WTC11 (cell line): ENCODE measurements at regions not wholly inside any gene's neighbourhood (a gene's known extent, or its start where the extent isn't known, plus 50 kb on each side); places are given as distances from the start of the nearest gene placed in this dataset.

Experiments used
- ATAC-seq: fragments of 200-7000 bp; cut with Tn5 transposase; 2 replicates; pipeline ENCODE4 v1.10.0; 2021; ENCODE audit warnings: mild to moderate bottlenecking, moderate library complexity
- CTCF ChIA-PET: fragments of 300-600 bp; sonication (Branson Sonifier 250); formaldehyde crosslinking; loops from one replicate; lab custom pipeline; 2021; ENCODE audit warnings: antibody characterized with exemption; lab: Charles Lee
- POLR2A ChIA-PET: fragments of 350-600 bp; sonication (Branson Sonifier 250); formaldehyde crosslinking; loops from one replicate; lab custom pipeline; 2021; ENCODE audit warnings: antibody characterized with exemption; lab: Charles Lee
- DNase-seq: peaks from one replicate; pipeline ENCODE4 v3.0.0; 2021; ENCODE audit warnings: low spot score
- H3K27ac Mint-ChIP-seq: 2 replicates; pipeline ENCODE4 v1.8.0; 2021; ENCODE audit warnings: mixed read lengths
- H3K27me3 Mint-ChIP-seq: 2 replicates; pipeline ENCODE4 v1.8.0; 2021; ENCODE audit warnings: low read depth, mild to moderate bottlenecking, moderate library complexity, mixed read lengths
- H3K36me3 Mint-ChIP-seq: 2 replicates; pipeline ENCODE4 v1.8.0; 2021; ENCODE audit warnings: mixed read lengths
- H3K4me1 Mint-ChIP-seq: 2 replicates; pipeline ENCODE4 v1.8.0; 2022; ENCODE audit warnings: mixed read lengths
- H3K4me3 Mint-ChIP-seq: 2 replicates; pipeline ENCODE4 v1.8.0; 2021; ENCODE audit warnings: mild to moderate bottlenecking, moderate library complexity, mixed read lengths
- H3K9me3 Mint-ChIP-seq: 2 replicates; pipeline ENCODE4 v1.8.0; 2021; ENCODE audit warnings: mixed read lengths
- ELF4 ChIP-seq: sonication (generic); formaldehyde crosslinking; IDR thresholded peaks from 2 replicates; pipeline ENCODE4 v1.8.1; 2022; ENCODE audit warnings: low read depth, mild to moderate bottlenecking, moderate library complexity, missing genetic modification reagents
- FOXP1 ChIP-seq: sonication (generic); formaldehyde crosslinking; IDR thresholded peaks from 2 replicates; pipeline ENCODE4 v1.8.0; 2022; ENCODE audit warnings: missing genetic modification reagents, mild to moderate bottlenecking, moderate library complexity, borderline replicate concordance
- FOXP4 ChIP-seq: sonication (generic); formaldehyde crosslinking; IDR thresholded peaks from 2 replicates; pipeline ENCODE4 v1.8.0; 2022; ENCODE audit warnings: mild to moderate bottlenecking, missing genetic modification reagents
- GABPB1 ChIP-seq: sonication (generic); formaldehyde crosslinking; IDR thresholded peaks from 2 replicates; pipeline ENCODE4 v1.8.1; 2023; ENCODE audit warnings: mild to moderate bottlenecking, missing genetic modification reagents
- IRF2 ChIP-seq: sonication (generic); formaldehyde crosslinking; IDR thresholded peaks from 2 replicates; pipeline ENCODE4 v1.8.0; 2022; ENCODE audit warnings: low read depth, missing genetic modification reagents, borderline replicate concordance
- MLX ChIP-seq: sonication (generic); formaldehyde crosslinking; IDR thresholded peaks from 2 replicates; pipeline ENCODE4 v1.8.1; 2023; ENCODE audit warnings: mild to moderate bottlenecking, missing genetic modification reagents, moderate library complexity
- RELA ChIP-seq: sonication (generic); formaldehyde crosslinking; IDR thresholded peaks from 2 replicates; pipeline ENCODE4 v1.8.1; 2022; ENCODE audit warnings: missing genetic modification reagents, mild to moderate bottlenecking, borderline replicate concordance
- RORB ChIP-seq: fragments of 250-450 bp; sonication (Bioruptor Pico); IDR thresholded peaks from 2 replicates; pipeline ENCODE4 v1.9.0; 2021; ENCODE audit warnings: mild to moderate bottlenecking
- SMAD4 ChIP-seq: sonication (generic); formaldehyde crosslinking; IDR thresholded peaks from 2 replicates; pipeline ENCODE4 v1.8.0; 2022; ENCODE audit warnings: mild to moderate bottlenecking, missing genetic modification reagents
- TEAD1 ChIP-seq: sonication (generic); formaldehyde crosslinking; IDR thresholded peaks from 2 replicates; pipeline ENCODE4 v1.8.0; 2022; ENCODE audit warnings: mild to moderate bottlenecking, missing genetic modification reagents
- TP53 ChIP-seq: sonication (generic); formaldehyde crosslinking; IDR thresholded peaks from 2 replicates; pipeline ENCODE4 v1.8.1; 2023; ENCODE audit warnings: mild to moderate bottlenecking, missing genetic modification reagents
- ZNF219 ChIP-seq: sonication (generic); formaldehyde crosslinking; IDR thresholded peaks from 2 replicates; pipeline ENCODE4 v1.8.0; 2023; ENCODE audit warnings: missing genetic modification reagents, mild to moderate bottlenecking, borderline replicate concordance
- ZNF317 ChIP-seq: sonication (generic); formaldehyde crosslinking; IDR thresholded peaks from 2 replicates; pipeline ENCODE4 v1.8.1; 2023; ENCODE audit warnings: low read depth, mild to moderate bottlenecking, moderate library complexity, missing genetic modification reagents, borderline replicate concordance
- ZNF396 ChIP-seq: fragments of 250-450 bp; sonication (Bioruptor Pico); IDR thresholded peaks from 2 replicates; pipeline ENCODE4 v1.8.0; 2021; ENCODE audit warnings: mild to moderate bottlenecking, moderate library complexity, borderline replicate concordance
- ZNF425 ChIP-seq: fragments of 250-450 bp; sonication (Bioruptor Pico); conservative IDR thresholded peaks from 2 replicates; pipeline ENCODE4 v1.9.0; 2021; ENCODE audit warnings: mild to moderate bottlenecking
- ZNF671 ChIP-seq: fragments of 250-450 bp; sonication (Bioruptor Pico); IDR thresholded peaks from 2 replicates; pipeline ENCODE4 v1.8.0; 2021; ENCODE audit warnings: mild to moderate bottlenecking
- TF ChIP-seq, protein P1 (sequence below): sonication (generic); formaldehyde crosslinking; IDR thresholded peaks from 2 replicates; pipeline ENCODE4 v1.8.1; 2023; ENCODE audit warnings: mild to moderate bottlenecking, missing genetic modification reagents, moderate library complexity
- TF ChIP-seq, protein P2 (sequence below): fragments of 250-450 bp; sonication (Bioruptor Pico); IDR thresholded peaks from 2 replicates; pipeline ENCODE4 v1.9.0; 2021; ENCODE audit warnings: mild to moderate bottlenecking
- TF ChIP-seq, protein P3 (sequence below): sonication (generic); formaldehyde crosslinking; IDR thresholded peaks from 2 replicates; pipeline ENCODE4 v1.8.1; 2023; ENCODE audit warnings: mild to moderate bottlenecking, moderate library complexity, missing genetic modification reagents
- TF ChIP-seq, protein P4 (sequence below): sonication (generic); formaldehyde crosslinking; IDR thresholded peaks from 2 replicates; pipeline ENCODE4 v1.8.0; 2023; ENCODE audit warnings: missing genetic modification reagents

DNA sequence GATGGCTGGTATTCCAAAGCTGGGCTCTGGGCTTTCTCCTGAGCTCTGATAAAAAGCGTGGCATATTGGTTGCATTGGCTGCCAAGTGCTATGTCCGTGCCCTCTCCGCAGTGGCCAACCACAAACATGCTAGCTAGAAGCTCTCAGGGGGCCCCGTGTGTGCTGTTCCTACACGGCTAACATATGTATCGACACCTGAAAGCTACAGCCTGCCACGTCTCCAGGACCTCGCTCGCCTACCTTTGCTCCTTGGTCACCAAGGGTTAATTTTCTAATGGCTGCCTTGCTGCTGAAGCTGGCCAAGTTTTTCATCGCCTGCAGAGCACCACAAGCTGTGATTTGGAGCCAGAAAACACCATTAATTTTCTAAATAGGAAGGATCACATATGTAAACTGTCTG lies 888.4 kb downstream of the BCL11A start:
- DNase-seq (no peak), ATAC-seq (peak; percentile 22; the same call in 1 of the 2 replicates)
- H3K4me3 Mint-ChIP-seq: no peak overlapping the region
- H3K9me3 Mint-ChIP-seq: no peaks in the 10 kb centered on the region
- TF ChIP-seq ZNF317 (CRISPR knock-in tag) (no peak), GABPB1 (CRISPR knock-in tag) (no peak), FOXP1 (CRISPR knock-in tag) (no peak), IRF2 (CRISPR knock-in tag) (no peak), RELA (no peak), ZNF219 (CRISPR knock-in tag) (no peak), TEAD1 (CRISPR knock-in tag) (no peak)
- TF ChIP-seq, protein P1, sequence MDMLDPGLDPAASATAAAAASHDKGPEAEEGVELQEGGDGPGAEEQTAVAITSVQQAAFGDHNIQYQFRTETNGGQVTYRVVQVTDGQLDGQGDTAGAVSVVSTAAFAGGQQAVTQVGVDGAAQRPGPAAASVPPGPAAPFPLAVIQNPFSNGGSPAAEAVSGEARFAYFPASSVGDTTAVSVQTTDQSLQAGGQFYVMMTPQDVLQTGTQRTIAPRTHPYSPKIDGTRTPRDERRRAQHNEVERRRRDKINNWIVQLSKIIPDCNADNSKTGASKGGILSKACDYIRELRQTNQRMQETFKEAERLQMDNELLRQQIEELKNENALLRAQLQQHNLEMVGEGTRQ (CRISPR knock-in tag): no peak
- TF ChIP-seq, protein P2, sequence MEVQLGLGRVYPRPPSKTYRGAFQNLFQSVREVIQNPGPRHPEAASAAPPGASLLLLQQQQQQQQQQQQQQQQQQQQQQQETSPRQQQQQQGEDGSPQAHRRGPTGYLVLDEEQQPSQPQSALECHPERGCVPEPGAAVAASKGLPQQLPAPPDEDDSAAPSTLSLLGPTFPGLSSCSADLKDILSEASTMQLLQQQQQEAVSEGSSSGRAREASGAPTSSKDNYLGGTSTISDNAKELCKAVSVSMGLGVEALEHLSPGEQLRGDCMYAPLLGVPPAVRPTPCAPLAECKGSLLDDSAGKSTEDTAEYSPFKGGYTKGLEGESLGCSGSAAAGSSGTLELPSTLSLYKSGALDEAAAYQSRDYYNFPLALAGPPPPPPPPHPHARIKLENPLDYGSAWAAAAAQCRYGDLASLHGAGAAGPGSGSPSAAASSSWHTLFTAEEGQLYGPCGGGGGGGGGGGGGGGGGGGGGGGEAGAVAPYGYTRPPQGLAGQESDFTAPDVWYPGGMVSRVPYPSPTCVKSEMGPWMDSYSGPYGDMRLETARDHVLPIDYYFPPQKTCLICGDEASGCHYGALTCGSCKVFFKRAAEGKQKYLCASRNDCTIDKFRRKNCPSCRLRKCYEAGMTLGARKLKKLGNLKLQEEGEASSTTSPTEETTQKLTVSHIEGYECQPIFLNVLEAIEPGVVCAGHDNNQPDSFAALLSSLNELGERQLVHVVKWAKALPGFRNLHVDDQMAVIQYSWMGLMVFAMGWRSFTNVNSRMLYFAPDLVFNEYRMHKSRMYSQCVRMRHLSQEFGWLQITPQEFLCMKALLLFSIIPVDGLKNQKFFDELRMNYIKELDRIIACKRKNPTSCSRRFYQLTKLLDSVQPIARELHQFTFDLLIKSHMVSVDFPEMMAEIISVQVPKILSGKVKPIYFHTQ (CRISPR knock-in tag): no peak
- no peaks in the 10 kb centered on the region for H3K36me3 Mint-ChIP-seq
- no peak overlapping the region for H3K27ac Mint-ChIP-seq
- peaks cover 39% of the 10 kb centered on the region for H3K4me1 Mint-ChIP-seq
- H3K27me3 Mint-ChIP-seq: no peaks in the 10 kb centered on the region
- ChIA-PET POLR2A (no interaction called here), CTCF (no interaction called here)

DNA sequence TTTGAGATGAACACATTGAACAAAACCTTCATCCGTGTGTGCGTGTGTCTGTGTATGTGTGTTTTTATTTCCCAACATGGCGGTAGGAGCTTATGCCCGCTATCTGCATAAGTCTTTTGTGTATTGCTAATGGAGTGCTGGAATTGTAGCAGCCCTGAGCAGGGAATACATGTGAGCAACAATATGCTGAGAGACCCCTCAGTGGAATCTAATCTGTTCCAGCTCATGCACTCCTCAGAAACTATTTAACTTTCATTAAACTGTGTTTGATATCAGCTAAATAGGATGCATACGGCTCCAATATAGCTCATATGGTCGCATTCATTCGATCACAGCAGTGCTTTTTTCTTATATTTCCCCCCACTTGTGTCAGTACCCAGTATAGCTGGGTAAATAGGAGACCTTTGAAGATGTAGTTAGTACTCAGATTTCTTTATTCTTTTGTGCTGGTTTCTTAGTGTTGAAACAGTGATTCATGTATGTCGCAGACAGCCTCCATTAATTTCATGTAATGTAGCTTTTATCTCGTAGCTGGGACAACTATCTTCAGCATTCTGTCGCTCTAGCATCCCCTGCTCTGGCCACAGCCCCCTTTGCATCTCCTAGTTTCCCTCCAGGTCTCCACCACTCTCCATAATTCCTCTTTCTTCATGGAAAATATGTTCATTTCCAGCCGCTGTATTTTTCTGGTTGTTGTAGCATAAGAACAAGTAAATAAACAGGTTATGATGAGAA lies 891.2 kb downstream of the BCL11A start:
- no peak overlapping the region for H3K4me3 Mint-ChIP-seq
- ATAC-seq: no peak
- no peaks in the 10 kb centered on the region for H3K9me3 Mint-ChIP-seq
- H3K36me3 Mint-ChIP-seq: no peaks in the 10 kb centered on the region
- H3K27me3 Mint-ChIP-seq: no peaks in the 10 kb centered on the region
- H3K4me1 Mint-ChIP-seq: peaks cover 53% of the 10 kb centered on the region
- CTCF ChIA-PET: interaction anchor here (0.8 kb wide), 1 partner anchor 1013 kb away, joined by 3 read pairs; no protein-coding TSS in a partner anchor
- no peak for DNase-seq
- POLR2A ChIA-PET: no interaction called here
- no peak overlapping the region for H3K27ac Mint-ChIP-seq
- TF ChIP-seq ZNF671 (no peak), IRF2 (CRISPR knock-in tag) (no peak), ZNF396 (CRISPR knock-in tag) (no peak), FOXP4 (no peak), ELF4 (CRISPR knock-in tag) (no peak), TP53 (CRISPR knock-in tag) (no peak), SMAD4 (CRISPR knock-in tag) (no peak), ZNF425 (CRISPR knock-in tag) (no peak), MLX (no peak), RORB (no peak)
- TF ChIP-seq, protein P2 (CRISPR knock-in tag): no peak
- TF ChIP-seq, protein P3, sequence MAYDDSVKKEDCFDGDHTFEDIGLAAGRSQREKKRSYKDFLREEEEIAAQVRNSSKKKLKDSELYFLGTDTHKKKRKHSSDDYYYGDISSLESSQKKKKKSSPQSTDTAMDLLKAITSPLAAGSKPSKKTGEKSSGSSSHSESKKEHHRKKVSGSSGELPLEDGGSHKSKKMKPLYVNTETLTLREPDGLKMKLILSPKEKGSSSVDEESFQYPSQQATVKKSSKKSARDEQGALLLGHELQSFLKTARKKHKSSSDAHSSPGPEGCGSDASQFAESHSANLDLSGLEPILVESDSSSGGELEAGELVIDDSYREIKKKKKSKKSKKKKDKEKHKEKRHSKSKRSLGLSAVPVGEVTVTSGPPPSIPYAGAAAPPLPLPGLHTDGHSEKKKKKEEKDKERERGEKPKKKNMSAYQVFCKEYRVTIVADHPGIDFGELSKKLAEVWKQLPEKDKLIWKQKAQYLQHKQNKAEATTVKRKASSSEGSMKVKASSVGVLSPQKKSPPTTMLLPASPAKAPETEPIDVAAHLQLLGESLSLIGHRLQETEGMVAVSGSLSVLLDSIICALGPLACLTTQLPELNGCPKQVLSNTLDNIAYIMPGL (CRISPR knock-in tag): no peak
- TF ChIP-seq, protein P4, sequence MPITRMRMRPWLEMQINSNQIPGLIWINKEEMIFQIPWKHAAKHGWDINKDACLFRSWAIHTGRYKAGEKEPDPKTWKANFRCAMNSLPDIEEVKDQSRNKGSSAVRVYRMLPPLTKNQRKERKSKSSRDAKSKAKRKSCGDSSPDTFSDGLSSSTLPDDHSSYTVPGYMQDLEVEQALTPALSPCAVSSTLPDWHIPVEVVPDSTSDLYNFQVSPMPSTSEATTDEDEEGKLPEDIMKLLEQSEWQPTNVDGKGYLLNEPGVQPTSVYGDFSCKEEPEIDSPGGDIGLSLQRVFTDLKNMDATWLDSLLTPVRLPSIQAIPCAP (CRISPR knock-in tag): no peak
